AG04450 (cell line): ENCODE measurements at regions not wholly inside any gene's neighbourhood (a gene's known extent, or its start where the extent isn't known, plus 50 kb on each side); places are given as distances from the start of the nearest gene placed in this dataset.

Experiments used
- CTCF ChIA-PET: fragments of 300-600, 350-600 bp; formaldehyde crosslinking; extraction: SDS; loops from one replicate; lab custom pipeline; 2022; ENCODE audit warnings: antibody characterized with exemption, inconsistent platforms; lab: Charles Lee
- POLR2A ChIA-PET: fragments of 350-600 bp; formaldehyde crosslinking; extraction: SDS; loops from one replicate; lab custom pipeline; 2021; ENCODE audit warnings: antibody characterized with exemption, inconsistent platforms; lab: Yijun Ruan, JAX
- DNase-seq: peaks from one replicate; pipeline ENCODE4 v3.0.0-alpha.2; 2011; ENCODE audit warnings: low read depth, low spot score
- H3K27ac ChIP-seq: one replicate; pipeline ENCODE4 v1.5.1; 2012; ENCODE audit warnings: low read depth, low read length, control low read depth
- H3K27me3 ChIP-seq: one replicate; pipeline ENCODE4 v1.6.0; 2012; ENCODE audit warnings: low read length; ENCODE audit not compliant: control insufficient read depth, insufficient read depth
- H3K4me3 ChIP-seq: 2 replicates; pipeline ENCODE4 v1.5.1; 2011; ENCODE audit warnings: mild to moderate bottlenecking, low read depth, low read length, control low read depth
- H3K9me3 ChIP-seq: 2 replicates; pipeline ENCODE4 v1.5.1; 2012; ENCODE audit warnings: low read length; ENCODE audit not compliant: control insufficient read depth, insufficient read depth
- CTCF ChIP-seq: IDR thresholded peaks from 2 replicates; pipeline ENCODE4 v1.5.1; 2011; ENCODE audit warnings: low read depth, low read length, control low read depth, inconsistent platforms

- Histone ChIP-seq H3K27me3 (no peaks in the 10 kb centered on the region), H3K27ac (no peak overlapping the region), H3K9me3 (no peaks in the 10 kb centered on the region), H3K4me3 (no peak overlapping the region)
- no peak for TF ChIP-seq CTCF
- ChIA-PET POLR2A (no interaction called here), CTCF (no interaction called here)
- no peak for DNase-seq
Measured at GRCh38 chr2:13135369-13135768, 418.6 kb downstream of the TRIB2 start.

- DNase-seq = no peak
- CTCF ChIA-PET = no interaction called here
- Histone ChIP-seq H3K9me3 (no peaks in the 10 kb centered on the region), H3K4me3 (no peak overlapping the region), H3K27me3 (no peaks in the 10 kb centered on the region), H3K27ac (no peak overlapping the region)
- no peak for TF ChIP-seq CTCF
- POLR2A ChIA-PET = no interaction called here
Measured at GRCh38 chr2:13135856-13136255, 419.1 kb downstream of the TRIB2 start.

- no peaks in the 10 kb centered on the region for H3K9me3 ChIP-seq
- ChIA-PET CTCF (no interaction called here), POLR2A (no interaction called here)
- no peaks in the 10 kb centered on the region for H3K27me3 ChIP-seq
- TF ChIP-seq CTCF = no peak
- DNase-seq = no peak
- no peak overlapping the region for H3K4me3 ChIP-seq
- no peak overlapping the region for H3K27ac ChIP-seq
Measured at GRCh38 chr2:13137679-13138078, 420.9 kb downstream of the TRIB2 start.

GRCh38 chr2:13141315-13141714, 424.6 kb downstream of the TRIB2 start:
- ChIA-PET POLR2A (no interaction called here), CTCF (no interaction called here)
- TF ChIP-seq CTCF = no peak

GRCh38 chr2:13143451-13143850, 426.7 kb downstream of the TRIB2 start:
- no peak overlapping the region for H3K27ac ChIP-seq
- CTCF ChIA-PET = interaction anchor here (0.6 kb wide), 1 partner anchor 81 kb away, joined by 3 read pairs; no protein-coding TSS in a partner anchor
- H3K27me3 ChIP-seq = no peaks in the 10 kb centered on the region
- no peaks in the 10 kb centered on the region for H3K9me3 ChIP-seq
- POLR2A ChIA-PET = no interaction called here
- no peak for DNase-seq
- TF ChIP-seq CTCF = no peak
- no peak overlapping the region for H3K4me3 ChIP-seq

More at GRCh38 chr2:13141315-13141714, 424.6 kb downstream of the TRIB2 start:
- Histone ChIP-seq H3K27me3 (no peaks in the 10 kb centered on the region), H3K27ac (no peak overlapping the region), H3K4me3 (no peak overlapping the region), H3K9me3 (no peaks in the 10 kb centered on the region)
- no peak for DNase-seq
